ENCODE measurements at regions not wholly inside any gene's neighbourhood (a gene's known extent, or its start where the extent isn't known, plus 50 kb on each side); places are given as distances from the start of the nearest gene placed in this dataset.
A peak's percentile ranks its signal among the peaks of the same experiment; 100 is the strongest.

DNA sequence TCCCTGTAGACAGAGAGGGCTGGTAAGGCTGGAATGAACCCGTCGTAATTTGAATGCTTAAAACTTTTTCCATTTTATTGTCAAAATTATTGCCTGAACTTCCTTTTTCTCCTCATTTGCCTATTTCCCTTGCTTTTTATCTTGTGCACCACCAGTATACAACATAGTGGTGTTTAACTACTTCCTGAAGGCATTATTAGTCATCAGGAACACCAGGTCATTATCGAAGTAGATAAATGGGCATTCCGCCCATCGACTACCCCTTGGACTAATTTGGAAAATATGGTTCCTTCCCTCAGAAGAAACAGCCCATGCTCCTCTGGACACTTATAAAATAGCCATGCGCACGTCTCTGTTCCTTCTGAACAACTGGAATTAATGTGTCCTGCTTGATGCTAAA lies 232.1 kb downstream of the TM9SF2 start:
- peak overlapping the region; percentile 71; the same call in 1 of the 2 replicates for H3K18ac ChIP-seq (ENCODE audit: extremely low read depth, low read length)
- no peak overlapping the region for H2AK5ac ChIP-seq (ENCODE audit: low read depth, low read length)
- TF ChIP-seq ASH2L (IDR thresholded peaks at IDR 0.05; ENCODE audit: low read length) (no peak), SAP30 (IDR thresholded peaks at IDR 0.05; ENCODE audit: insufficient read depth, insufficient replicate concordance, low read length) (no peak)
- no peak for FAIRE-seq
- H3K9me3 ChIP-seq (ENCODE audit: insufficient read depth in 2 of 2, low read depth in 1 of 2, low read length in 1 of 2): no peaks in the 10 kb centered on the region
- POLR2A ChIA-PET (ENCODE audit: partially characterized antibody): interaction anchor here (1.2 kb wide), 1 partner anchor 9 kb away, joined by 3 read pairs; no protein-coding TSS in a partner anchor
- no peaks in the 10 kb centered on the region for H4K20me1 ChIP-seq (replicated peaks in 1 of 2; ENCODE audit: control insufficient read depth in 1 of 2, insufficient read depth in 2 of 2, low read length in 2 of 2)
- peak overlapping the region; percentile 65 for H2BK12ac ChIP-seq (ENCODE audit: low read depth, low read length)
- no peak overlapping the region for H3K56ac ChIP-seq (replicated peaks; ENCODE audit: insufficient read length, low read depth, low read length)
- H3K14ac ChIP-seq (ENCODE audit: insufficient read length): no peak overlapping the region
- H3K36me3 ChIP-seq (ENCODE audit: control insufficient read depth in 2 of 4, insufficient read depth in 4 of 4, low read length in 3 of 4): no peaks in the 10 kb centered on the region; a peak in 1 of 8 replicates
- H3K4ac ChIP-seq (replicated peaks; ENCODE audit: insufficient read length, low read depth, low read length): no peak overlapping the region
- no peak overlapping the region for H2BK15ac ChIP-seq (ENCODE audit: low read length)
- H3K23me2 ChIP-seq (ENCODE audit: low read depth, low read length): no peaks in the 10 kb centered on the region
- WGBS, 2 experiments (ENCODE audit: extremely low coverage in 1 of 2, insufficient coverage in 1 of 2, insufficient read length in 1 of 2, insufficient replicate concordance in 2 of 2, low coverage in 1 of 2, low lambda C conversion rate in 2 of 2, missing lambda C conversion rate in 1 of 2): 94% methylated on average over 7 of the region's 7 CpGs; no CpG with 5 or more reads in 1 of the 2 experiments
- H3K27me3 ChIP-seq (replicated peaks in 1 of 4; ENCODE audit: control insufficient read depth in 3 of 4, extremely low read depth in 1 of 4, insufficient read depth in 3 of 4, low read length in 3 of 4): no peaks in the 10 kb centered on the region
- H2BK120ac ChIP-seq (replicated peaks; ENCODE audit: low read depth, low read length): peak overlapping the region; percentile 73
- no peak for DNase-seq (ENCODE audit: low read depth in 1 of 2, low spot score in 2 of 2)
- no peaks in the 10 kb centered on the region; a peak in 1 of 4 replicates for H3K79me2 ChIP-seq (ENCODE audit: control insufficient read depth in 1 of 2, insufficient read depth in 2 of 2, low read length in 2 of 2)
- no peak overlapping the region for H2AFZ ChIP-seq (ENCODE audit: low read length)
- H4K8ac ChIP-seq (ENCODE audit: extremely low read depth, insufficient read depth, low read length): no peak overlapping the region
- H3K4me2 ChIP-seq (ENCODE audit: insufficient read depth in 1 of 2, low read depth in 2 of 2, low read length in 2 of 2): peak overlapping the region in 1 of 2 experiments; percentile 37; a peak in 1 of 4 replicates
- no peak overlapping the region for H3K4me3 ChIP-seq (ENCODE audit: extremely low read depth in 1 of 4, insufficient read depth in 2 of 4, low read depth in 3 of 4, low read length in 4 of 4)
- CTCF ChIA-PET (ENCODE audit: partially characterized antibody): no interaction called here
- H4K91ac ChIP-seq (replicated peaks; ENCODE audit: insufficient read length, low read length): peak overlapping the region; percentile 66
- H3K9ac ChIP-seq (replicated peaks in 1 of 4; ENCODE audit: extremely low read depth in 1 of 4, low read depth in 3 of 4, low read length in 3 of 4): no peak overlapping the region
- H2BK5ac ChIP-seq (ENCODE audit: low read depth, low read length): peak overlapping the region; percentile 25; the same call in 1 of the 2 replicates
- no peak overlapping the region for H4K5ac ChIP-seq (ENCODE audit: insufficient read length, low read depth, low read length)
- no peak overlapping the region for H3K27ac ChIP-seq (ENCODE audit: low read depth, low read length)
- no peak overlapping the region for H3K23ac ChIP-seq (ENCODE audit: insufficient read length)
- H3K4me1 ChIP-seq (replicated peaks in 1 of 4; ENCODE audit: control insufficient read depth in 3 of 4, insufficient read depth in 4 of 4, low read length in 3 of 4): peaks cover 9 to 29% (median 14%) of the 10 kb centered on the region in 4 experiments
- H2BK20ac ChIP-seq (ENCODE audit: low read length): no peak overlapping the region
- no peaks in the 10 kb centered on the region for H3K79me1 ChIP-seq (ENCODE audit: low read depth, low read length)

All from H1 (cell line).